ENCODE measurements at regions not wholly inside any gene's neighbourhood (a gene's known extent, or its start where the extent isn't known, plus 50 kb on each side); places are given as distances from the start of the nearest gene placed in this dataset.
"Not testable (repeated sequence)": the region's sequence is repeated elsewhere in the genome, so short reads cannot be mapped to it uniquely, and the experiment has no call there.

- H3K9me3 Mint-ChIP-seq, result peaks cover 48% of the 10 kb centered on the region
- H3K27me3 Mint-ChIP-seq; H3K4me1 Mint-ChIP-seq (ENCODE audit: low read depth); intact Hi-C loops (cut with micrococcal nuclease); H3K27ac Mint-ChIP-seq; H3K36me3 Mint-ChIP-seq (ENCODE audit: low read depth); H3K4me3 Mint-ChIP-seq: not testable (repeated sequence)
These were observed 156.9 kb upstream of the CNOT2 start for GRCh38 chr12:70086372-70086771.

- H3K4me3 Mint-ChIP-seq, result no peak overlapping the region
- intact Hi-C loops (cut with micrococcal nuclease), result no loop called here
- peaks cover 32% of the 10 kb centered on the region for H3K9me3 Mint-ChIP-seq
- no peaks in the 10 kb centered on the region for H3K27me3 Mint-ChIP-seq
- H3K4me1 Mint-ChIP-seq (ENCODE audit: low read depth), result no peaks in the 10 kb centered on the region
- no peak overlapping the region for H3K27ac Mint-ChIP-seq
- H3K36me3 Mint-ChIP-seq (ENCODE audit: low read depth), result no peaks in the 10 kb centered on the region
These were observed 152.2 kb upstream of the CNOT2 start for GRCh38 chr12:70091021-70091521.

- H3K36me3 Mint-ChIP-seq (ENCODE audit: low read depth), result no peaks in the 10 kb centered on the region
- peaks cover 1% of the 10 kb centered on the region for H3K9me3 Mint-ChIP-seq
- no peak overlapping the region for H3K4me3 Mint-ChIP-seq
- intact Hi-C loops (cut with micrococcal nuclease), result no loop called here
- no peaks in the 10 kb centered on the region for H3K4me1 Mint-ChIP-seq (ENCODE audit: low read depth)
- no peaks in the 10 kb centered on the region for H3K27me3 Mint-ChIP-seq
- no peak overlapping the region for H3K27ac Mint-ChIP-seq
These were observed 148.8 kb upstream of the CNOT2 start for GRCh38 chr12:70094467-70094866.

GRCh38 chr12:70096759-70097410 is 146.3 kb upstream of the CNOT2 start:
- no peak overlapping the region for H3K27ac Mint-ChIP-seq
- no peaks in the 10 kb centered on the region for H3K36me3 Mint-ChIP-seq (ENCODE audit: low read depth)
- H3K4me3 Mint-ChIP-seq, result no peak overlapping the region
- intact Hi-C loops (cut with micrococcal nuclease), result no loop called here
- H3K4me1 Mint-ChIP-seq (ENCODE audit: low read depth), result no peaks in the 10 kb centered on the region
- H3K9me3 Mint-ChIP-seq, result no peaks in the 10 kb centered on the region
- H3K27me3 Mint-ChIP-seq, result no peaks in the 10 kb centered on the region

- Mint-ChIP-seq H3K4me1 (ENCODE audit: low read depth) (no peaks in the 10 kb centered on the region), H3K9me3 (no peaks in the 10 kb centered on the region), H3K36me3 (ENCODE audit: low read depth) (no peaks in the 10 kb centered on the region), H3K27ac (no peak overlapping the region), H3K27me3 (no peaks in the 10 kb centered on the region), H3K4me3 (no peak overlapping the region)
- intact Hi-C loops (cut with micrococcal nuclease), result no loop called here
These were observed 142.2 kb upstream of the CNOT2 start for GRCh38 chr12:70101064-70101463.

- Mint-ChIP-seq H3K4me3 (no peak overlapping the region), H3K27ac (no peak overlapping the region), H3K4me1 (ENCODE audit: low read depth) (no peaks in the 10 kb centered on the region), H3K9me3 (peaks cover 44% of the 10 kb centered on the region), H3K27me3 (no peaks in the 10 kb centered on the region), H3K36me3 (ENCODE audit: low read depth) (no peaks in the 10 kb centered on the region)
- intact Hi-C loops (cut with micrococcal nuclease), result no loop called here
These were observed 136.9 kb upstream of the CNOT2 start for GRCh38 chr12:70106347-70106746.

- H3K4me1 Mint-ChIP-seq (ENCODE audit: low read depth), result no peaks in the 10 kb centered on the region
- H3K27ac Mint-ChIP-seq, result no peak overlapping the region
- H3K36me3 Mint-ChIP-seq (ENCODE audit: low read depth), result no peaks in the 10 kb centered on the region
- H3K27me3 Mint-ChIP-seq, result no peaks in the 10 kb centered on the region
- H3K9me3 Mint-ChIP-seq, result peaks cover 50% of the 10 kb centered on the region
- no peak overlapping the region for H3K4me3 Mint-ChIP-seq
- intact Hi-C loops (cut with micrococcal nuclease), result no loop called here
These were observed 133.1 kb upstream of the CNOT2 start for GRCh38 chr12:70110085-70110484.

- Mint-ChIP-seq H3K4me3 (no peak overlapping the region), H3K4me1 (ENCODE audit: low read depth) (no peaks in the 10 kb centered on the region), H3K36me3 (ENCODE audit: low read depth) (no peaks in the 10 kb centered on the region), H3K9me3 (no peaks in the 10 kb centered on the region), H3K27ac (no peak overlapping the region), H3K27me3 (no peaks in the 10 kb centered on the region)
- intact Hi-C loops (cut with micrococcal nuclease), result no loop called here
These were observed 125.6 kb upstream of the CNOT2 start for GRCh38 chr12:70117670-70118069.

- Mint-ChIP-seq H3K4me3 (no peak overlapping the region), H3K9me3 (no peaks in the 10 kb centered on the region), H3K27ac (no peak overlapping the region), H3K36me3 (ENCODE audit: low read depth) (no peaks in the 10 kb centered on the region), H3K27me3 (no peaks in the 10 kb centered on the region), H3K4me1 (ENCODE audit: low read depth) (no peaks in the 10 kb centered on the region)
- intact Hi-C loops (cut with micrococcal nuclease), result no loop called here
These were observed 122.3 kb upstream of the CNOT2 start for GRCh38 chr12:70120970-70121369.

- Mint-ChIP-seq H3K4me3 (no peak overlapping the region), H3K9me3 (no peaks in the 10 kb centered on the region), H3K4me1 (ENCODE audit: low read depth) (no peaks in the 10 kb centered on the region), H3K36me3 (ENCODE audit: low read depth) (no peaks in the 10 kb centered on the region), H3K27ac (no peak overlapping the region), H3K27me3 (no peaks in the 10 kb centered on the region)
- intact Hi-C loops (cut with micrococcal nuclease), result no loop called here
These were observed 121.7 kb upstream of the CNOT2 start for GRCh38 chr12:70121562-70121961.

GRCh38 chr12:70122804-70123203 is 120.4 kb upstream of the CNOT2 start:
- no peaks in the 10 kb centered on the region for H3K9me3 Mint-ChIP-seq
- intact Hi-C loops (cut with micrococcal nuclease), result no loop called here
- no peak overlapping the region for H3K4me3 Mint-ChIP-seq
- H3K27me3 Mint-ChIP-seq, result no peaks in the 10 kb centered on the region
- H3K4me1 Mint-ChIP-seq (ENCODE audit: low read depth), result no peaks in the 10 kb centered on the region
- H3K36me3 Mint-ChIP-seq (ENCODE audit: low read depth), result no peaks in the 10 kb centered on the region
- H3K27ac Mint-ChIP-seq, result no peak overlapping the region

GRCh38 chr12:70149013-70149412 is 94.2 kb upstream of the CNOT2 start:
- no peaks in the 10 kb centered on the region for H3K27me3 Mint-ChIP-seq

GRCh38 chr12:70149665-70150064 is 93.6 kb upstream of the CNOT2 start:
- Mint-ChIP-seq H3K4me3 (no peak overlapping the region), H3K9me3 (peaks cover 27% of the 10 kb centered on the region), H3K27me3 (no peaks in the 10 kb centered on the region), H3K27ac (no peak overlapping the region), H3K4me1 (ENCODE audit: low read depth) (no peaks in the 10 kb centered on the region), H3K36me3 (ENCODE audit: low read depth) (no peaks in the 10 kb centered on the region)
- intact Hi-C loops (cut with micrococcal nuclease), result no loop called here

More at GRCh38 chr12:70149013-70149412, 94.2 kb upstream of the CNOT2 start:
- Mint-ChIP-seq H3K36me3 (ENCODE audit: low read depth) (no peaks in the 10 kb centered on the region), H3K4me1 (ENCODE audit: low read depth) (no peaks in the 10 kb centered on the region), H3K4me3 (no peak overlapping the region), H3K27ac (no peak overlapping the region), H3K9me3 (peaks cover 23% of the 10 kb centered on the region)
- intact Hi-C loops (cut with micrococcal nuclease), result no loop called here

- Mint-ChIP-seq H3K27me3 (no peaks in the 10 kb centered on the region), H3K4me1 (ENCODE audit: low read depth) (no peaks in the 10 kb centered on the region), H3K27ac (no peak overlapping the region), H3K4me3 (no peak overlapping the region), H3K36me3 (ENCODE audit: low read depth) (no peaks in the 10 kb centered on the region), H3K9me3 (peaks cover 27% of the 10 kb centered on the region)
- intact Hi-C loops (cut with micrococcal nuclease), result no loop called here
These were observed 93.0 kb upstream of the CNOT2 start for GRCh38 chr12:70150230-70150629.

GRCh38 chr12:70151993-70152392 is 91.2 kb upstream of the CNOT2 start:
- Mint-ChIP-seq H3K4me1 (ENCODE audit: low read depth) (no peaks in the 10 kb centered on the region), H3K36me3 (ENCODE audit: low read depth) (no peaks in the 10 kb centered on the region), H3K27ac (no peak overlapping the region), H3K27me3 (no peaks in the 10 kb centered on the region), H3K9me3 (peaks cover 27% of the 10 kb centered on the region), H3K4me3 (no peak overlapping the region)
- intact Hi-C loops (cut with micrococcal nuclease), result no loop called here

Data from dendritic cell treated with granulocyte-macrophage colony-stimulating factor and Interleukin-4, amounts not matched to agents 40 ng/mL and 50 ng/mL, for 4 days (primary cell).